ENCODE measurements at regions not wholly inside any gene's neighbourhood (a gene's known extent, or its start where the extent isn't known, plus 50 kb on each side); places are given as distances from the start of the nearest gene placed in this dataset.
"Not testable (repeated sequence)": the region's sequence is repeated elsewhere in the genome, so short reads cannot be mapped to it uniquely, and the experiment has no call there.

DNA sequence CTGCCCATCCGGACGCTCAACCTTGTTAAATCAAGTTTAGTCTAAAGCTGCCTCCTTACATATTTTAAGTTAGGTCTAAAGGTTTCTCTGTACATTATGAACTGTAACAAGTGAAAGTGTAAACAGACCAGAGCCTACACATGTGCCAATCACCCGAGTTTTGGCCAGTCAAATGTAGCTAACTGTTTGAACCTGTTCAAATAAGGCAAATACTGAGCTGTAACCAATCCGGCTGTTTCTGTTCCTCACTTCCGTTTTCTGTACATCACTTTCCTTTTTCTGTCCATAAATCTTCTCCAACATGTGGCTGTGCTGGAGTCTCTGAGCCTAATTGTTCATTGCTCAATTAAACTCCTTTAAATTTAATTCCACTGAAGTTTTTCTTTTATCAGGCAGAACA lies 113.3 kb upstream of the SHISA3 start:
- Mint-ChIP-seq H3K9me3 (no peaks in the 10 kb centered on the region), H3K27ac (no peak overlapping the region), H3K36me3 (ENCODE audit: low read depth) (no peaks in the 10 kb centered on the region), H3K27me3 (peaks cover 15% of the 10 kb centered on the region), H3K4me3 (no peak overlapping the region), H3K4me1 (peaks cover 16% of the 10 kb centered on the region)
- ATAC-seq (ENCODE audit: low read depth) (no peak), DNase-seq (no peak)
- TF ChIP-seq, protein P1, sequence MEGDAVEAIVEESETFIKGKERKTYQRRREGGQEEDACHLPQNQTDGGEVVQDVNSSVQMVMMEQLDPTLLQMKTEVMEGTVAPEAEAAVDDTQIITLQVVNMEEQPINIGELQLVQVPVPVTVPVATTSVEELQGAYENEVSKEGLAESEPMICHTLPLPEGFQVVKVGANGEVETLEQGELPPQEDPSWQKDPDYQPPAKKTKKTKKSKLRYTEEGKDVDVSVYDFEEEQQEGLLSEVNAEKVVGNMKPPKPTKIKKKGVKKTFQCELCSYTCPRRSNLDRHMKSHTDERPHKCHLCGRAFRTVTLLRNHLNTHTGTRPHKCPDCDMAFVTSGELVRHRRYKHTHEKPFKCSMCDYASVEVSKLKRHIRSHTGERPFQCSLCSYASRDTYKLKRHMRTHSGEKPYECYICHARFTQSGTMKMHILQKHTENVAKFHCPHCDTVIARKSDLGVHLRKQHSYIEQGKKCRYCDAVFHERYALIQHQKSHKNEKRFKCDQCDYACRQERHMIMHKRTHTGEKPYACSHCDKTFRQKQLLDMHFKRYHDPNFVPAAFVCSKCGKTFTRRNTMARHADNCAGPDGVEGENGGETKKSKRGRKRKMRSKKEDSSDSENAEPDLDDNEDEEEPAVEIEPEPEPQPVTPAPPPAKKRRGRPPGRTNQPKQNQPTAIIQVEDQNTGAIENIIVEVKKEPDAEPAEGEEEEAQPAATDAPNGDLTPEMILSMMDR (IDR thresholded peaks at IDR 0.05), result no peak
- CTCF ChIA-PET, result no interaction called here
- intact Hi-C loops (cut with micrococcal nuclease), result loop anchor here (5.0 kb wide), 2 partner anchors 113 to 583 kb away; partner anchors contain the start of gene SHISA3
- POLR2A ChIA-PET, result no interaction called here

DNA sequence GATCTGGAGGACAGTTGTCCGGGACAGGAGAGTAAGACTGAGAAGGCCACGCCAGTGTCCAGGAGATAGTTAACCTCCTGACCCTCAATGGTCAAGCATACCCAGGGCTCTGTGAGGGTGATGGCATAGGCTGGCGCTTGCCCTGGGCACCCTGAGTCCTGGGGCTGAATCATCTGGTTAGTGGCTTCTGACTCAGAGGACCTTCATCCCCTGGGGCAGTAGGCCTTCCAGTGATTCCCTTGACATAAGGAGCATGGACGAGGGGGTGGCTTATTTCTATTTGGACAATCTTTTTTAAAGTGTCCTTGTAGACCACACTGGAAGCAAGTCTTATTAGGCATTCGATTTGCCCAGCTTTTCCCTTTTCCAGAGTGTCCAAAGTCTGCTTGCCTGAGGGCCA lies 108.4 kb upstream of the SHISA3 start:
- CTCF ChIA-PET; POLR2A ChIA-PET; H3K36me3 Mint-ChIP-seq (ENCODE audit: low read depth); intact Hi-C loops (cut with micrococcal nuclease); H3K4me1 Mint-ChIP-seq; H3K9me3 Mint-ChIP-seq; H3K4me3 Mint-ChIP-seq; DNase-seq; H3K27ac Mint-ChIP-seq; ATAC-seq (ENCODE audit: low read depth); H3K27me3 Mint-ChIP-seq: not testable (repeated sequence)

DNA sequence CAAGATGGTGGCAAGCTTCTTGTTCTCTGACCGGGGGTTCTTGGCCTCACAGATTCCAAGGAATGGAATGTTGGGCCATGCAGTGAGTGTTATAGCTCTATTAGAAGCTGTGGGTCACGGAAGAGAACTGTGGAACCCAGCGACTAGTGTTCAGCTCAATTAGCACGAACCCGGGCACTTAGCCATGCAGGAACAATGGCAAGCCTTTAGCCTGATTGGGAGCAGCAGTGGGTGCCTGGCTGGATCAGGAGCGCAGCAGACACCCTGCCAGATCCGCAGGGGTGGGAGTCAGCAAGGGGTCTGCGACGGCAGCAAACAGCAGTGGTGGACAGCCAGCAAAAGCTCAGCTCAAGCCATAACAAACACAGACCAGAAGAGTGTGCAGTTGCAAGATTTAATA lies 105.1 kb upstream of the SHISA3 start:
- H3K4me3 Mint-ChIP-seq; H3K27me3 Mint-ChIP-seq; CTCF ChIA-PET; H3K9me3 Mint-ChIP-seq; H3K4me1 Mint-ChIP-seq; POLR2A ChIA-PET; H3K36me3 Mint-ChIP-seq (ENCODE audit: low read depth); intact Hi-C loops (cut with micrococcal nuclease); ATAC-seq (ENCODE audit: low read depth); H3K27ac Mint-ChIP-seq; DNase-seq: not testable (repeated sequence)

DNA sequence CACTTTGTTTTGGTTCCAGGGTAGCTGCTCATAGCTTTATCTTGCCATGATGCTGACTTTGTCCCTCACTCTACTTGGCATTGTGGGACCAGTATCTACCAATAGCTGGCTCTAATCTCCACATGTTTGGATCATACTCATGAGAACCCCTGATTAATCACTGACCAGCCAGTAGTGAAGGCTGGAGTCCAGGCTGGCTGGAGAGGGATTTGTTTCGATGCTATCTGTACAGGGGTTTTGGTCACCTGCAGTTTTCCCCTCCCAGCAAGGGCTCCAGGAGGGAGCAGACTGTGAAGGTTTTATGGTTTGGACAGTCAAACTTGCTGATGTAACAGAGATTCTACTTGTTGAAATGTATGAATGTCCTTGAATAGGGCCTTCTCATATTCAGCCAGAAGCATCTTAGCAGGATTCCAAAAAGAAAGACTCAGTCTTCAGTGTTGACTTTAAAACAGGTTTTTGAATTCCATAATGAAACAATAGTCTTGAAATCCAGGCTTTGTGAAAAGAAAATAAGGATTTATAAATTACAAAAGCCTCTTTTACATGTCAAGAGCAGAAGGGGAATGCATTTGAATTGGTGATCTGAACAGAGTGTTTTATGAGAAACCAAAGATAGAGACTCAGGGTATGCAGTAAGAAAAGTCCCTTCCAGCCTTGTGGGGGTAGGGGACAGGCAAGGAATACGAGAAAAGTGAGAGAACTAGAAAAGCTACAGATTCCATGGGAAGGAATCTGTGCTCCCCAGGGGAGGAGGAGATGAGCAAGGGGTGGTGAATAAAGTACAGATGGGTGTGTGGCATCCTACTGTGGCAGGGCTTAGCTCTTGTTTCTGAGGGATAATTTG lies 103.1 kb upstream of the SHISA3 start:
- intact Hi-C loops (cut with micrococcal nuclease), result no loop called here
- ChIA-PET POLR2A (no interaction called here), CTCF (interaction anchor here (0.6 kb wide), 2 partner anchors 16 to 766 kb away, joined by 3 read pairs; no protein-coding TSS in a partner anchor)
- H3K27ac Mint-ChIP-seq, result no peak overlapping the region
- H3K4me1 Mint-ChIP-seq, result no peaks in the 10 kb centered on the region
- TF ChIP-seq, protein P1 (IDR thresholded peaks at IDR 0.05), result no peak
- H3K27me3 Mint-ChIP-seq, result peaks cover 7% of the 10 kb centered on the region
- H3K36me3 Mint-ChIP-seq (ENCODE audit: low read depth), result no peaks in the 10 kb centered on the region
- no peak for ATAC-seq (ENCODE audit: low read depth)
- no peak for DNase-seq
- no peak overlapping the region for H3K4me3 Mint-ChIP-seq
- no peaks in the 10 kb centered on the region for H3K9me3 Mint-ChIP-seq

DNA sequence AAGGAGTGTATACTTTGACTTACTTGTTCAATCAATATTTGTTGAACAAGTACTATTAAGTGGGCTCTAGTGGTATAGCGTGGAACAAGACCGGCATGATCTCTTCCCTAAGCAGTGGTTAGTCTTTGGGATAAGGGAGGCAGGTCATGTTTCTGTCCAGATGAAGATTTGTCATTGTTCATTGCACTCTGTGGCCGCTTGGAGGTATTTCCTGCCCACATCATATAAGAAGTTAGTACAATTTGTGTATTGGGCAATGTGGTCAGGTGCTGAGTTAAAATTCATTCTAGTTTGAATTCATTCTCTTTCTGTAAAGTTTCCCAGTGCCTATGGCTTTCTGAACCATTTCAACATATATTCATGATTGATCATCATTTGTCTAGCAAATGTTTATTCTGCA lies 101.1 kb upstream of the SHISA3 start:
- CTCF ChIA-PET, result no interaction called here
- intact Hi-C loops (cut with micrococcal nuclease), result no loop called here
- H3K27ac Mint-ChIP-seq, result no peak overlapping the region

DNA sequence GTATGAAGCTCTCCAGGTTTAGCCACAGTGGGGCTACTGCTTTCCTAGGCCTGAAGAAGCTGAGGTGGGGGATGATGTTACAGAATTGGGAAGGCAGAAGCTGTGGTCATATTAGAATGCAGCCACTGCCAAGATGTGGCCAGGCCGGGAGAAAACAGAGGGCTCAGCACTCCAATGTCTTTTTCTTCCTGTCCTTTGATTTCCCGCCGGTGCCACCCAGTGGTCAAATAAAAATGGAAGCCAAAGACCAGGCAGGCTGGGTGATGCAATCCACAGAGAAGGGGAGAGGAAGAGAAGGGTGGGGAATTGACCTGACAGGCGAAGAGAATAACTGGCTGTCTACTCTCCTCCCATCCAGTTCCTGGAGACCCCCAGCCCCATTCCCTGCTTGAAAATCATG lies 94.9 kb upstream of the SHISA3 start:
- TF ChIP-seq, protein P1 (IDR thresholded peaks at IDR 0.05), result no peak
- DNase-seq (no peak), ATAC-seq (ENCODE audit: low read depth) (no peak)
- Mint-ChIP-seq H3K27me3 (peaks cover 21% of the 10 kb centered on the region), H3K27ac (no peak overlapping the region), H3K9me3 (no peaks in the 10 kb centered on the region), H3K4me1 (no peaks in the 10 kb centered on the region), H3K4me3 (no peak overlapping the region), H3K36me3 (ENCODE audit: low read depth) (no peaks in the 10 kb centered on the region)
- ChIA-PET POLR2A (no interaction called here), CTCF (no interaction called here)
- intact Hi-C loops (cut with micrococcal nuclease), result no loop called here

More for the DNA sequence above, 101.1 kb upstream of the SHISA3 start:
- no peak for DNase-seq
- Mint-ChIP-seq H3K4me3 (no peak overlapping the region), H3K4me1 (no peaks in the 10 kb centered on the region), H3K9me3 (no peaks in the 10 kb centered on the region), H3K36me3 (ENCODE audit: low read depth) (no peaks in the 10 kb centered on the region), H3K27me3 (peaks cover 13% of the 10 kb centered on the region)
- ATAC-seq (ENCODE audit: low read depth), result no peak
- TF ChIP-seq, protein P1 (IDR thresholded peaks at IDR 0.05), result no peak
- POLR2A ChIA-PET, result no interaction called here
